Erythroblast (primary cell): ENCODE measurements at regions not wholly inside any gene's neighbourhood (a gene's known extent, or its start where the extent isn't known, plus 50 kb on each side); places are given as distances from the start of the nearest gene placed in this dataset.

ENCODE experiments used
- GATA1 ChIP-seq: IDR thresholded peaks from 2 replicates; pipeline ENCODE4 v1.6.1; 2011; ENCODE audit warnings: low read depth, mild to moderate bottlenecking, control low read depth, low read length, moderate library complexity
- POLR2A ChIP-seq: IDR thresholded peaks from 2 replicates; pipeline ENCODE4 v1.6.1; 2011; ENCODE audit warnings: mild to moderate bottlenecking, low read length

GRCh38 chr6:163643866-163644265 lies 229.3 kb downstream of the QKI start:
- TF ChIP-seq POLR2A (no peak), GATA1 (no peak)
